AG04450 (cell line): ENCODE measurements at regions not wholly inside any gene's neighbourhood (a gene's known extent, or its start where the extent isn't known, plus 50 kb on each side); places are given as distances from the start of the nearest gene placed in this dataset.

ENCODE experiments used
- CTCF ChIA-PET: fragments of 300-600, 350-600 bp; formaldehyde crosslinking; extraction: SDS; loops from one replicate; lab custom pipeline; 2022; ENCODE audit warnings: antibody characterized with exemption, inconsistent platforms; lab: Charles Lee
- POLR2A ChIA-PET: fragments of 350-600 bp; formaldehyde crosslinking; extraction: SDS; loops from one replicate; lab custom pipeline; 2021; ENCODE audit warnings: antibody characterized with exemption, inconsistent platforms; lab: Yijun Ruan, JAX
- DNase-seq: peaks from one replicate; pipeline ENCODE4 v3.0.0-alpha.2; 2011; ENCODE audit warnings: low read depth, low spot score
- H3K27ac ChIP-seq: one replicate; pipeline ENCODE4 v1.5.1; 2012; ENCODE audit warnings: low read depth, low read length, control low read depth
- H3K27me3 ChIP-seq: one replicate; pipeline ENCODE4 v1.6.0; 2012; ENCODE audit warnings: low read length; ENCODE audit not compliant: control insufficient read depth, insufficient read depth
- H3K4me3 ChIP-seq: 2 replicates; pipeline ENCODE4 v1.5.1; 2011; ENCODE audit warnings: mild to moderate bottlenecking, low read depth, low read length, control low read depth
- H3K9me3 ChIP-seq: 2 replicates; pipeline ENCODE4 v1.5.1; 2012; ENCODE audit warnings: low read length; ENCODE audit not compliant: control insufficient read depth, insufficient read depth
- CTCF ChIP-seq: IDR thresholded peaks from 2 replicates; pipeline ENCODE4 v1.5.1; 2011; ENCODE audit warnings: low read depth, low read length, control low read depth, inconsistent platforms

DNA sequence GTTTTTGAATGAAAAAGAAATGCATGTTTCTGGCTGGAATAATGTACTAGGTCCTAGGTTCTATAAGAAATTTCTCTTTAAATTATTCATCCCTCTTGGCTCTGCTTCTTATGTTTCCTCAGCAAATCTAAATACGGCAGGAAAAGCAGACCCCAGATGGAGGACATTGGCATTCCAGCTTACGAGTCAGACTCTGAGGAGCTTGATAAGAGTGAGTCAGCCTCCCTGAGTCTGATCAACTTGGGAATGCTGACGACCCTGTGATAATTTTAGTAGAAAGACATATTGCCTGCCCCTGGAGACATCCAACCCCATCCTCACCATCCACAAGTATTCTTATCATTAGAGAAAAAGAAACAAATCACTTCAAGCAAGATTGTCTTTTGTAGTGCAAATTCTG, 509.7 kb upstream of the MARCKS start:
- POLR2A ChIA-PET, result interaction anchor here (0.6 kb wide), 1 partner anchor 31 kb away, joined by 6 read pairs; no protein-coding TSS in a partner anchor
- Histone ChIP-seq H3K4me3 (no peak overlapping the region), H3K27me3 (no peaks in the 10 kb centered on the region), H3K27ac (no peak overlapping the region), H3K9me3 (no peaks in the 10 kb centered on the region)
- no peak for DNase-seq
- CTCF ChIA-PET, result no interaction called here
- TF ChIP-seq CTCF, result no peak

GRCh38 chr6:113350461-113350860, 506.7 kb upstream of the MARCKS start:
- CTCF ChIA-PET, result no interaction called here
- Histone ChIP-seq H3K9me3 (no peaks in the 10 kb centered on the region), H3K27ac (no peak overlapping the region), H3K27me3 (no peaks in the 10 kb centered on the region), H3K4me3 (no peak overlapping the region)
- no peak for DNase-seq
- POLR2A ChIA-PET, result no interaction called here
- no peak for TF ChIP-seq CTCF

DNA sequence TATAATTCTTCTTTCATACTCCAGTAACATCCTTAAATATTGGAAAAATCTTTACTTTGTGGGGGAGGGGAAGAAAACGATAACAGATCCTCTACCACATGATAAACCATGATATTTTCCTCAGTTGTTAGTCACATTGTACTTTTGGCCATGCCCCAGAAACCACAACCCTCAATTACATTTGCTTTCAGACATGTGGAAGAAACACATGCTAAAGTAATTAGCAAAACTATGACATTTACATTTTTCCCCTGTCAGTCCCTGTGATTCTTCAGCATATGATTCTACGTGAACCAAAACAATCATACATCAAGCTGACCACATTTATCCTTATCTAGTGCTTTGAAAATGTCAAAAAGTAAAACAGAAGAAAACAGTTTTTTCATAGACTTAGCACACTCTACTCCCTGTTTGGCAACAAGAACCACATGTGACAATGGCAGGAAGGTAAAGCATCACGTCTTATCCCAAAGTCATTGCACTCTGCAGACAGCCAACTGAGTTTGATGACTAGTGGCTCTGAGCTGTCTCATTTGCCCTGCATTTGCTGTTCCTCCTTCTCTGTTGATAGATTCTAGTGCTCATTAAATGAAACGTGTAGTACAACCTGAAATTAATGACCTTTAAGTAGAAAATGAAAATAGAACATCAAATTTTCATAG, 505.8 kb upstream of the MARCKS start:
- Histone ChIP-seq H3K27me3 (no peaks in the 10 kb centered on the region), H3K4me3 (no peak overlapping the region), H3K9me3 (no peaks in the 10 kb centered on the region), H3K27ac (no peak overlapping the region)
- peak; percentile 61 for DNase-seq
- ChIA-PET CTCF (interaction anchor here (3.0 kb wide), 1 partner anchor 508 kb away, joined by 7 read pairs; no protein-coding TSS in a partner anchor), POLR2A (no interaction called here)
- no peak for TF ChIP-seq CTCF

DNA sequence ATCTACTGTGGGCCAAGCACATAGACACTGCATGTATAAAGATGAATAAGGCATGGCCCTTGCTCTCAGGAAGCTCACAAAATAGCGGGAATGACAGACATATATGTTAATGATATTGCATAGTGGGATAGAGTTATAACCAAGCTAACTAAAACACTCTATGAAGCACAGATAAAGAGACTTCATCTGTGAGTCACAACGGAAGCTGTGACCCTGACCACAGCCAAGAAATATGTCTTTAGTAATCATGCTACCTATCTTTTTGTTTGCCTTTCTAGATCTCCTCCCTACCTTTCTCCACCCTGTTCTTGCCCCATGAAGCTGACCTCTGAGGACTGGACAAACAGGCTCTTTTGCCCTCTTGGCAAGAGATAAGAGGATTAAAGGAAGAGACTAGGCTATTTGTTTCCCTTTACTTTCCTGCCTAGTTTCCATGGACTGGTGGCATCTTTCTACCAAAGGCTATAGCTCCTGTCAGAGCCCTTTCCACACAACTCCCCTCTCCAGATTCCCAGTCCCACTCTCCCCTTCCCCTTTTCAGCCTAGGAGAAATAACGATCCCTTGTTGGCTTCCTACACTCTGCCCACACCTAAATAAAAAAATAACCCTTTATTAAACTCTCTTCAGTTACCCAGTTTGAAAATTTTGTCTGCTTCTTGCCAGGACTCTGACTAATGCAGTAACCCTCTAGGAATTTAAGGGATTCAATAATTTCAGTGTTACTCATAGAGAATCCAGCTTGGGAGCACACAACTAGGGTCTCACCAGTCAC, 504.9 kb upstream of the MARCKS start:
- no peak for TF ChIP-seq CTCF
- Histone ChIP-seq H3K9me3 (no peaks in the 10 kb centered on the region), H3K4me3 (no peak overlapping the region; the same call in 1 of the 2 replicates), H3K27me3 (no peaks in the 10 kb centered on the region), H3K27ac (peak overlapping the region; percentile 85)
- DNase-seq, result no peak
- ChIA-PET POLR2A (interaction anchor here (0.5 to 0.8 kb wide), 3 partner anchors 24 to 275 kb away, joined by 3 to 7 read pairs (median 4); no protein-coding TSS in a partner anchor), CTCF (interaction anchor here (3.0 kb wide), 1 partner anchor 507 kb away, joined by 7 read pairs; no protein-coding TSS in a partner anchor)

GRCh38 chr6:113352831-113353230, 504.3 kb upstream of the MARCKS start:
- no peak for DNase-seq
- no peak for TF ChIP-seq CTCF
- CTCF ChIA-PET, result interaction anchor here (3.0 kb wide), 1 partner anchor 506 kb away, joined by 7 read pairs; no protein-coding TSS in a partner anchor
- Histone ChIP-seq H3K9me3 (no peaks in the 10 kb centered on the region), H3K4me3 (no peak overlapping the region), H3K27me3 (no peaks in the 10 kb centered on the region), H3K27ac (peak overlapping the region; percentile 85)
- POLR2A ChIA-PET, result interaction anchor here (0.7 to 0.8 kb wide), 2 partner anchors 23 to 32 kb away, joined by 3 to 7 read pairs; no protein-coding TSS in a partner anchor
